ENCODE measurements at regions not wholly inside any gene's neighbourhood (a gene's known extent, or its start where the extent isn't known, plus 50 kb on each side); places are given as distances from the start of the nearest gene placed in this dataset.

DNA sequence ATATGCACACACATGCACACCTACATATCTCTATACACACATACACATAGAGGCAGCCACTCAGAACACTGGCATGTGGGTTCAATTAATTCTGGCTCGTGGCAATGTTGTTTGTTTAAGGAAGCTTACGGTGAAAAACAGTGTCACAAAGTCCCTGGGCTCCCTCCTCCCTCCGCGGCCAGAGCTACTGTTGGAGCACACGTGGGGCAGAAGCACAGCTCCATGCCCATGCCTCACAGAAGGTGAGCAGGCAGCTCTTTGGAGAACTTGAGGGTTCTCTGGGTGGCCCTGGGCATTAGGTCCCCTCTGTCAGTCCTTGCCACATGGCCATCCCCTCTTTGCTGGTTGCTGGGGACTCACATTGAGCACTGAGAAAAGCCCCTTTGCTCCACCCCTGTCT, 107.5 kb downstream of the GADD45G start:
- TF ChIP-seq, protein P1, sequence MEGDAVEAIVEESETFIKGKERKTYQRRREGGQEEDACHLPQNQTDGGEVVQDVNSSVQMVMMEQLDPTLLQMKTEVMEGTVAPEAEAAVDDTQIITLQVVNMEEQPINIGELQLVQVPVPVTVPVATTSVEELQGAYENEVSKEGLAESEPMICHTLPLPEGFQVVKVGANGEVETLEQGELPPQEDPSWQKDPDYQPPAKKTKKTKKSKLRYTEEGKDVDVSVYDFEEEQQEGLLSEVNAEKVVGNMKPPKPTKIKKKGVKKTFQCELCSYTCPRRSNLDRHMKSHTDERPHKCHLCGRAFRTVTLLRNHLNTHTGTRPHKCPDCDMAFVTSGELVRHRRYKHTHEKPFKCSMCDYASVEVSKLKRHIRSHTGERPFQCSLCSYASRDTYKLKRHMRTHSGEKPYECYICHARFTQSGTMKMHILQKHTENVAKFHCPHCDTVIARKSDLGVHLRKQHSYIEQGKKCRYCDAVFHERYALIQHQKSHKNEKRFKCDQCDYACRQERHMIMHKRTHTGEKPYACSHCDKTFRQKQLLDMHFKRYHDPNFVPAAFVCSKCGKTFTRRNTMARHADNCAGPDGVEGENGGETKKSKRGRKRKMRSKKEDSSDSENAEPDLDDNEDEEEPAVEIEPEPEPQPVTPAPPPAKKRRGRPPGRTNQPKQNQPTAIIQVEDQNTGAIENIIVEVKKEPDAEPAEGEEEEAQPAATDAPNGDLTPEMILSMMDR (conservative IDR thresholded peaks at IDR 0.05; ENCODE audit: low read length) = no peak
- TF ChIP-seq EZH2phosphoT487 (IDR thresholded peaks at IDR 0.05; ENCODE audit: borderline replicate concordance, low read depth, low read length) = no peak

Data from OCI-LY7 (cell line).